Transverse colon (tissue), 4 donors: ENCODE measurements at regions not wholly inside any gene's neighbourhood (a gene's known extent, or its start where the extent isn't known, plus 50 kb on each side); places are given as distances from the start of the nearest gene placed in this dataset.

Source experiments
- POLR2A ChIP-seq: fragments of 450-650 bp; IDR thresholded peaks from one replicate; pipeline ENCODE4 v1.6.1; 2016; ENCODE audit warnings: antibody characterized with exemption, mild to moderate bottlenecking, moderate library complexity
- POLR2AphosphoS5 ChIP-seq, 3 donors: sonication (generic); formaldehyde crosslinking; IDR thresholded peaks; one replicate each; pipeline ENCODE4 v1.6.1; 2016; ENCODE audit warnings: antibody characterized with exemption in 3 of 3
- TF ChIP-seq, protein P1 (sequence below), 5 experiments: fragments of 200-600 bp in 3 of 5; fragments of 450-650 bp in 2 of 5; sonication (generic) in 3 of 5; IDR thresholded peaks; 1 replicate in 2 of 5; 2 replicates in 3 of 5; pipeline ENCODE4 v1.5.1; 2016 to 2017; ENCODE audit warnings: antibody characterized with exemption in 5 of 5, inconsistent platforms in 3 of 5, mild to moderate bottlenecking in 2 of 5, moderate library complexity in 1 of 5

DNA sequence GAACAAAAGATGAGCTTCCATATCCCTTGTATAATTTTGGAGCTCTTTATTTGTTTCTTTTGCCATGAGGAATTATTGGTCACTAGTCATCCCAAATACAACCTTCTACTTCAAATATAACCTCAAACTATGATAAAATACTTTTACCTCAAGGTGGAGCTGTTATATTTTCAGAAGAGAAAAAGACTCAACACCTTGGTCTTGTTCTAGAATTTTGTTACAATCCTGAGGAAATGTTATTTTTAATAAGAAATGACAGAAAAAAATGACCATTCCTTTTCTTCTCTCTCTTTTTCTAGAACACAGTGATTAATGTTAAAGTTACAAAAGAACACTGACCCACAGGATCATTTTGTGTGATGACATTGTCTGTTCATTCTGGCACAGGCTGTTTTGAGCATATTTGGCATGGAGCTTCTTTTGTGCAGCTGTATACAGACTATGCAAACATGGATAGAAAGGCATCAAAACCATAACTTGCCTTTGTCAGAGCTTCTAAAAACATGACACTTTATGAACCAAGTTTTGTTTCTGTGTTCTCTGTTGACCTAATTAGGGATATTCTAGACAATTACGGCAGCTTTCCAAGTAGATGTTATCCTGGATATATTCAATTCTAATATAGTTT, 159.6 kb upstream of the CTSO start:
- TF ChIP-seq, protein P1, sequence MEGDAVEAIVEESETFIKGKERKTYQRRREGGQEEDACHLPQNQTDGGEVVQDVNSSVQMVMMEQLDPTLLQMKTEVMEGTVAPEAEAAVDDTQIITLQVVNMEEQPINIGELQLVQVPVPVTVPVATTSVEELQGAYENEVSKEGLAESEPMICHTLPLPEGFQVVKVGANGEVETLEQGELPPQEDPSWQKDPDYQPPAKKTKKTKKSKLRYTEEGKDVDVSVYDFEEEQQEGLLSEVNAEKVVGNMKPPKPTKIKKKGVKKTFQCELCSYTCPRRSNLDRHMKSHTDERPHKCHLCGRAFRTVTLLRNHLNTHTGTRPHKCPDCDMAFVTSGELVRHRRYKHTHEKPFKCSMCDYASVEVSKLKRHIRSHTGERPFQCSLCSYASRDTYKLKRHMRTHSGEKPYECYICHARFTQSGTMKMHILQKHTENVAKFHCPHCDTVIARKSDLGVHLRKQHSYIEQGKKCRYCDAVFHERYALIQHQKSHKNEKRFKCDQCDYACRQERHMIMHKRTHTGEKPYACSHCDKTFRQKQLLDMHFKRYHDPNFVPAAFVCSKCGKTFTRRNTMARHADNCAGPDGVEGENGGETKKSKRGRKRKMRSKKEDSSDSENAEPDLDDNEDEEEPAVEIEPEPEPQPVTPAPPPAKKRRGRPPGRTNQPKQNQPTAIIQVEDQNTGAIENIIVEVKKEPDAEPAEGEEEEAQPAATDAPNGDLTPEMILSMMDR (IDR thresholded peaks at IDR 0.05): peak in 2 of 5 experiments; percentile 3 to 10
- TF ChIP-seq POLR2A (no peak), POLR2AphosphoS5 (IDR thresholded peaks at IDR 0.05) (no peak)
